Thymus (tissue), 11 donors: ENCODE measurements at regions not wholly inside any gene's neighbourhood (a gene's known extent, or its start where the extent isn't known, plus 50 kb on each side); places are given as distances from the start of the nearest gene placed in this dataset.
"Not testable (repeated sequence)": the region's sequence is repeated elsewhere in the genome, so short reads cannot be mapped to it uniquely, and the experiment has no call there.

Source experiments
- DNase-seq, 9 donors: peaks; one replicate each; pipeline ENCODE4 v3.0.0-alpha.2; 2013; ENCODE audit warnings: low spot score in 9 of 9, low read depth in 6 of 9, missing footprints in 1 of 9
- H3K27ac ChIP-seq, 2 donors: one replicate each; pipeline ENCODE4 v1.5.1; 2013; ENCODE audit warnings: control low read depth in 1 of 2, low read depth in 1 of 2, low read length in 1 of 2, mild to moderate bottlenecking in 1 of 2, moderate library complexity in 1 of 2
- H3K27me3 ChIP-seq, 2 donors: one replicate each; pipeline ENCODE4 v1.5.1; 2013; ENCODE audit warnings: low read length in 1 of 2; ENCODE audit not compliant: control insufficient read depth in 2 of 2, insufficient read depth in 1 of 2
- H3K36me3 ChIP-seq, 2 donors: one replicate each; pipeline ENCODE4 v1.5.1; 2013; ENCODE audit warnings: low read length in 1 of 2, mild to moderate bottlenecking in 1 of 2, moderate library complexity in 1 of 2; ENCODE audit not compliant: control insufficient read depth in 2 of 2, insufficient read depth in 2 of 2
- H3K4me1 ChIP-seq, 2 donors: one replicate each; pipeline ENCODE4 v1.5.1; 2013; ENCODE audit warnings: low read length in 2 of 2; ENCODE audit not compliant: control insufficient read depth in 2 of 2, insufficient read depth in 2 of 2
- H3K4me3 ChIP-seq, 2 donors: one replicate each; pipeline ENCODE4 v1.5.1; 2013; ENCODE audit warnings: low read length in 2 of 2, control low read depth in 1 of 2, mild to moderate bottlenecking in 1 of 2
- H3K9me3 ChIP-seq, 2 donors: one replicate each; pipeline ENCODE4 v1.5.1; 2013; ENCODE audit warnings: low read length in 1 of 2, mild to moderate bottlenecking in 1 of 2; ENCODE audit not compliant: control insufficient read depth in 2 of 2, insufficient read depth in 1 of 2
- WGBS: extraction: QIAGEN DNeasy Blood & Tissue Kit; methylation state at CpG from one replicate; pipeline ENCODE4 v1.1.7; 2013; 5-methylcytosine and 5-hydroxymethylcytosine counted together
- donor health status: healthy.

DNA sequence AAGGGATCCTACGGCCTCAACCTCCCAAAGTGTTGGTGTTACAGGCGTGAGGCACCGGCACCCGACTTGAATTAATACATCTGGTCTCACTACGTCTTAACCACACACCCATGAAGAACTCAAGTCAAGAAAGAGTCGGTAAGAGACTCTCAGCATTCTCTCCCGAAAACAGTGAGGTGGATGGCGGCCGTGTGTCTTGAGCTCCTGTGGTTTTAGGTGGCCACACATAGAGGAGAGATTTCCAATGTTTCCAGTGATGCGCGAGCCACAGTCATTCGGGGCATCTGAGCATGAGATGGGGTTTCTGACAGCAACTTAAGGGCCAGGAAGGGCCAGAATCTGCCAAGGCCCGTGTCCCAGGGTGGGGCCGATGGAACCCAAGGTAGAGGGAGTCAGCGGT is 766.4 kb upstream of the DEFB115 start:
- no peak for DNase-seq
- Histone ChIP-seq H3K27me3 (no peaks in the 10 kb centered on the region), H3K9me3 (peaks cover 6 to 32% of the 10 kb centered on the region in 2 donors), H3K4me3 (no peak overlapping the region), H3K4me1 (no peaks in the 10 kb centered on the region), H3K27ac (no peak overlapping the region), H3K36me3 (no peaks in the 10 kb centered on the region)
- 96% methylated on average over 15 of the region's 15 CpGs for WGBS

GRCh38 chr20:30496656-30497055 is 760.8 kb upstream of the DEFB115 start:
- H3K4me1 ChIP-seq, H3K36me3 ChIP-seq, H3K27me3 ChIP-seq, H3K4me3 ChIP-seq, DNase-seq, H3K27ac ChIP-seq: not testable (repeated sequence)
- 89% methylated on average over 16 of the region's 16 CpGs for whole genome bisulfite sequencing
- peaks cover 0 to 16% of the 10 kb centered on the region in 2 donors for H3K9me3 ChIP-seq

- not testable (repeated sequence) for H3K4me1 ChIP-seq, DNase-seq, H3K4me3 ChIP-seq, H3K27ac ChIP-seq, H3K27me3 ChIP-seq, H3K36me3 ChIP-seq
- 96% methylated on average over 15 of the region's 15 CpGs for WGBS
- peaks cover 0 to 16% of the 10 kb centered on the region in 2 donors for H3K9me3 ChIP-seq
These were observed 760.3 kb upstream of the DEFB115 start for GRCh38 chr20:30497191-30497590.

DNA sequence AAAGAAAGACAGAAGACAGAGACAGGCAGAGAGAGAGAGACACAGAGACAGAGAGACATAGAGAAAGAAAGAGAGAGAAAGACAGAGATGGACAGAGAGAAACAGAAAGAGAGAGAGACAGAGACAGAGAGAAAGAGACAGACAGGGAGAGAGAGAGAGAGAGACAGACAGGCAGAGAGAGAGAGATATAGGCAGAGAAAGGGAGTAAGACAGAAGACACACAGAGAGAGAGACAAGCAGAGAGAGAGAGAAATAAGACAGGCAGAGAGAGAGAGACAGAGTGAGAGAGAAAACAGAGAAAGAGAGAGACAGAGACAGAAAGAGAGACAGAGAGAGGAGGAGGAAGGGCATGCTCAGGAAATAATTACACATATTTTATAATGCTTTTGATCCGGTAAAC is 758.3 kb upstream of the DEFB115 start:
- H3K27me3 ChIP-seq, result no peaks in the 10 kb centered on the region
- 24% methylated on average over 1 of the region's 1 CpG for WGBS
- no peaks in the 10 kb centered on the region for H3K4me1 ChIP-seq
- no peak overlapping the region for H3K27ac ChIP-seq
- H3K36me3 ChIP-seq, result no peaks in the 10 kb centered on the region
- H3K9me3 ChIP-seq, result peaks cover 0 to 16% of the 10 kb centered on the region in 2 donors
- DNase-seq, result no peak
- H3K4me3 ChIP-seq, result no peak overlapping the region

DNA sequence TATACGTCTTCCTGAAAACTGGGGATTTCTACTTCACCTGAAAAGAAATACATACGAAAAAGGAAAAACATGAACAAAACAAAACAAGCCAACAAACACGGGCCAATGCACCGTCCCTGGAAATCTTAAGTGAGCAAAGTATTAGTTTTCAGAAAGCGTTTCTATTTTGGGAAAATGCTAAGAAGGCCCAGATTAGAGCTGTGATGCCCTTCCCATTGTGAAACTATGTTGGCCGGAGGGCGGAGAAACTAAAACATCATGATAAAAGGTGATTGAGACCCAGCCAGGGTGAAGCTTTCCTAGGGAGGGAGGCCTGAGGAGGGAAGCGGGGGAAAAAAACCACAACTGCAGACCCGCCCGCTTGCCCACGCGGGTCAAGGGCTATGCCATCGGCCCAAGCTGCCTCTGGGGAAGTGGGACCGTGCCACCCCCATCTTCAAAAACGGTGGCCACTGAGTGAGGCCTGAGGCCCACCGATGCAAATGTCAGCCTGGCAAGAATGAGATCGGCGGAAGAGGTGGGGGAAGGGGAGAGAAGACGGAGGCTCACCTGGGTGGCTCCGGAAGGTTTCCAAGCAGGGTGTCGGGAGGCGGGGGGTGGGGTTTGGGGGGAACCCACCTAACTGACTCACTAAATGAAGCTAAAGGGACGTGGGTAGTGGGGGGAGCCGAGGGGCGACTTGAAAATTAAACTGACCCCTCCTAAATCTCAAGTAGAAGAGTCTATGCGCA is 757.6 kb upstream of the DEFB115 start:
- WGBS, result 15% methylated on average over 24 of the region's 26 CpGs

DNA sequence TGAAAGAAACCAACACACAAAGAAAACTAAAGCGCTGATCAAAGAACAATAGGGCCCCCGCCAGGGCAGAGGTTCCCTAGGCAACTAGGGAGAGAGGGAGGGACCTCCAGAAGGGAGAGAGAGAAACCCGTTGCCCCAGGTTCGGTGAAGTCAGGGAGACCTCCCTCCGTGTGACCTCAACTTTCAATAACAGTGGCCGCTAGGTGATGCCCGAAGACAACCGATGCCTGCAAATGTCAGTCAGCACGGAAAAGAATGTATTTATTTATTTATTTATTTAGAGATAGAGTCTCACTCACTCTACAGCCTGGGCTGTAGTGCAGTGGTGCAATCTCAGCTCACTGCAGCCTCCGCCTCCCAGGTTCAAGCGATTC is 757.0 kb upstream of the DEFB115 start:
- WGBS, result 12% methylated on average over 11 of the region's 11 CpGs
- peaks cover 0 to 16% of the 10 kb centered on the region in 2 donors for H3K9me3 ChIP-seq
- H3K36me3 ChIP-seq, H3K27me3 ChIP-seq, H3K27ac ChIP-seq, H3K4me1 ChIP-seq, H3K4me3 ChIP-seq: not testable (repeated sequence)
- DNase-seq, result peak in 1 of 9 donors; percentile 27

More for the DNA sequence above, 757.6 kb upstream of the DEFB115 start:
- H3K27ac ChIP-seq, DNase-seq, H3K36me3 ChIP-seq, H3K4me3 ChIP-seq, H3K4me1 ChIP-seq, H3K27me3 ChIP-seq: not testable (repeated sequence)
- H3K9me3 ChIP-seq, result peaks cover 0 to 16% of the 10 kb centered on the region in 2 donors

DNA sequence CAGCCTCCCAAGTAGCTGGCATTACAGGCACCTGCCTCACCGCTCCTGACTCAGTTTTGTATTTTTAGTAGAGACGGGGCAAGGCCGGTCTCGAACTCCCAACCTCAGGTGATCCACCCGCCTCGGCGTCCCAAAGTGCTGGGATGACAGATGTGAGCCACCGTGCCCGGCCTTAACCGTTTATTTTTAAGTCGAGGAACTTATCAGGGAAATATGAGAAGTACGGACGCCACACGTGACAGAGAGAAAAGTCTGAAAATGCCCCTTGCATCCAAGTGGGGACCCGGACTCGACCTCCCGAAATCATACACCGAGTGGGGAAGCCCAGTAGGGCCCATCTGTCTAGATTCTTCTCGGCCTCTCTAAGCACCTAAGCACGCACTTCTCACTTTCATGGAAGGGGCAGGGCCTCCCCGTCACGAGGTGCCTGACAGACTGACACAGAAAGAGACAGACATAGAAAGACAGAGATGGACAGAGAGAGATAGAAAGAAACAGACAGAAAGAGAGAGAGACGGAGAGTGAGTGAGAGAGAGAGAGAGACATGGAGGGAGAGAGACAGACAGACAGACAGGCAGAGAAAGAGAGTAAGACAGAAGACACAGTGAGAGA is 756.5 kb upstream of the DEFB115 start:
- H3K4me1 ChIP-seq, result no peaks in the 10 kb centered on the region
- no peak overlapping the region for H3K27ac ChIP-seq
- H3K9me3 ChIP-seq, result peaks cover 0 to 16% of the 10 kb centered on the region in 2 donors
- WGBS, result 75% methylated on average over 23 of the region's 23 CpGs
- no peaks in the 10 kb centered on the region for H3K27me3 ChIP-seq
- no peaks in the 10 kb centered on the region for H3K36me3 ChIP-seq
- DNase-seq, result no peak
- no peak overlapping the region for H3K4me3 ChIP-seq

- H3K36me3 ChIP-seq, result no peaks in the 10 kb centered on the region
- H3K9me3 ChIP-seq, result peaks cover 2 to 23% of the 10 kb centered on the region in 2 donors
- H3K4me1 ChIP-seq, result no peaks in the 10 kb centered on the region
- no peak overlapping the region for H3K27ac ChIP-seq
- no peaks in the 10 kb centered on the region for H3K27me3 ChIP-seq
- no peak overlapping the region for H3K4me3 ChIP-seq
- DNase-seq, result peak in 2 of 9 donors; percentile 2 to 25
These were observed 754.8 kb upstream of the DEFB115 start for GRCh38 chr20:30502670-30503069.

DNA sequence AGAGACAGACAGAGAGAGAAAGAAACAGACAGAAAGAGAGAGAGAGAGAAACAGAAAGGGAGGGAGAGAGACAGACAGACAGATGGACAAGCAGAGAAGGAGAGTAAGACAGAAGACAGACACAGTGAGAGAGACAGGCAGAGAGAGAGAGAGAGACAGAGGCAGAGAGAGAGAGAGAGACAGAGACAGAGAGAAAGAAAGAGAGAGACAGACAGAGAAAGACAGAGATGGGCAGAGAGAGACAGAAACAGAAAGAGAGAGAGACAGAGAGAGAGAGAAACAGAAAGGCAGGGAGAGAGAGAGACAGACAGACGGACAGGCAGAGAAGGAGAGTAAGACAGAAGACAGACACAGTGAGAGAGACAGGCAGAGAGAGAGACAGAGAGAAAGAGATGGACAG is 754.3 kb upstream of the DEFB115 start:
- H3K27me3 ChIP-seq, H3K36me3 ChIP-seq, H3K27ac ChIP-seq, H3K4me1 ChIP-seq, DNase-seq, H3K4me3 ChIP-seq: not testable (repeated sequence)
- 61% methylated on average over 1 of the region's 1 CpG for WGBS
- peaks cover 4 to 26% of the 10 kb centered on the region in 2 donors for H3K9me3 ChIP-seq
